ENCODE measurements at regions not wholly inside any gene's neighbourhood (a gene's known extent, or its start where the extent isn't known, plus 50 kb on each side); places are given as distances from the start of the nearest gene placed in this dataset.

GRCh38 chr6:94133106-94133505 lies 713.7 kb upstream of the EPHA7 start:
- TF ChIP-seq CTCF (IDR thresholded peaks at IDR 0.05) (no peak), POLR2AphosphoS5 (IDR thresholded peaks at IDR 0.05) (no peak)
